ENCODE measurements at regions not wholly inside any gene's neighbourhood (a gene's known extent, or its start where the extent isn't known, plus 50 kb on each side); places are given as distances from the start of the nearest gene placed in this dataset.

DNA sequence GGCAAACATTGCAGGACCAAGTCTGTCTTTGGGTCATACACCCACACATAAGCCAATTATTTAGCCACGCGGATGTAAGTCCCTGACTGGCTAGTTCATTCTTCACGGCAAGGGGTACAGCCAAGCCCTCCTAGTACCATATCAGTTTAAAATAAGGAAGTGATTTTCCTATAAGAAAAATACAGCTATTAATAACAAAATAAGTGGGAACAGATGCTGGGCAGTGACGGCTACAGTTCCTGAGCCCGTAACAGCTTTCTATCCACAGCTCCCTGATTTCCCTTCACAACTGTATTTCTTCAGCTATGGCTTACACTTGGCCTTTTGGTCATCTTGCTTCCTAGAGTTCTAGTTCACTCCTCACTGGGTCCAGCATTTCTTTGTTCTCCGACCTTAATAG, 542.4 kb upstream of the C16orf82 start:
- ChIA-PET CTCF (ENCODE audit: low intra/inter-chr PET ratio) (no interaction called here), POLR2A (no interaction called here)
- Histone ChIP-seq H3K27me3 (ENCODE audit: control insufficient read depth in 2 of 2, insufficient read depth in 2 of 2, low read length in 2 of 2) (no peaks in the 10 kb centered on the region; a peak in 1 of 5 replicates), H4K20me1 (replicated peaks; ENCODE audit: control insufficient read depth, insufficient read depth, low read length) (no peaks in the 10 kb centered on the region), H3K27ac (ENCODE audit: extremely low read depth, low read depth, low read length) (no peak overlapping the region), H3K9ac (ENCODE audit: insufficient read depth in 1 of 2, low read depth in 2 of 2, low read length in 2 of 2) (no peak overlapping the region), H3K9me1 (ENCODE audit: control insufficient read depth, insufficient read depth, low read length) (no peaks in the 10 kb centered on the region), H3K4me3 (no peak overlapping the region), H3K36me3 (ENCODE audit: control insufficient read depth, insufficient read depth, low read length) (no peaks in the 10 kb centered on the region), H3K4me2 (ENCODE audit: insufficient read depth, low read length) (no peak overlapping the region), H3K4me1 (replicated peaks in 1 of 2; ENCODE audit: control insufficient read depth in 2 of 2, insufficient read depth in 2 of 2, low read length in 2 of 2) (no peaks in the 10 kb centered on the region), H2AFZ (ENCODE audit: low read depth, low read length) (no peak overlapping the region), H3K9me3 (replicated peaks; ENCODE audit: control insufficient read depth, insufficient read depth, low read depth, low read length) (no peaks in the 10 kb centered on the region), H3K79me2 (ENCODE audit: control insufficient read depth, insufficient read depth, low read length) (no peaks in the 10 kb centered on the region)
- FAIRE-seq (no peak), DNase-seq (ENCODE audit: extremely low read depth in 1 of 4, low spot score in 3 of 4) (no peak), ATAC-seq (no peak)
- TF ChIP-seq ZNF76 (CRISPR knock-in tag; IDR thresholded peaks at IDR 0.05; ENCODE audit: borderline replicate concordance) (no peak), POLR2H (tag; IDR thresholded peaks at IDR 0.05; ENCODE audit: low read depth) (no peak), RUNX1 (IDR thresholded peaks at IDR 0.05; ENCODE audit: low read depth) (no peak), SP1 (CRISPR knock-in tag; IDR thresholded peaks at IDR 0.05) (no peak), PCBP2 (IDR thresholded peaks at IDR 0.05; ENCODE audit: low read depth, low read length, poor library complexity, severe bottlenecking) (no peak), FOSL1 (tag; conservative IDR thresholded peaks at IDR 0.05) (no peak), MCM7 (IDR thresholded peaks at IDR 0.05) (no peak), ETV1 (tag; conservative IDR thresholded peaks at IDR 0.05; ENCODE audit: low read depth) (no peak), ELF4 (CRISPR knock-in tag; IDR thresholded peaks at IDR 0.05) (no peak), HNRNPUL1 (IDR thresholded peaks at IDR 0.05; ENCODE audit: low read length) (no peak), ZNF274 (IDR thresholded peaks at IDR 0.05; ENCODE audit: borderline replicate concordance, low read depth, low read length) (no peak), ZFX (CRISPR knock-in tag; IDR thresholded peaks at IDR 0.05) (no peak), ASH1L (IDR thresholded peaks at IDR 0.05; ENCODE audit: borderline replicate concordance, low read depth, partially characterized antibody) (no peak), SMARCE1 (IDR thresholded peaks at IDR 0.05) (no peak), ZNF766 (CRISPR knock-in tag; conservative IDR thresholded peaks at IDR 0.05) (no peak)
- TF ChIP-seq, protein P1, sequence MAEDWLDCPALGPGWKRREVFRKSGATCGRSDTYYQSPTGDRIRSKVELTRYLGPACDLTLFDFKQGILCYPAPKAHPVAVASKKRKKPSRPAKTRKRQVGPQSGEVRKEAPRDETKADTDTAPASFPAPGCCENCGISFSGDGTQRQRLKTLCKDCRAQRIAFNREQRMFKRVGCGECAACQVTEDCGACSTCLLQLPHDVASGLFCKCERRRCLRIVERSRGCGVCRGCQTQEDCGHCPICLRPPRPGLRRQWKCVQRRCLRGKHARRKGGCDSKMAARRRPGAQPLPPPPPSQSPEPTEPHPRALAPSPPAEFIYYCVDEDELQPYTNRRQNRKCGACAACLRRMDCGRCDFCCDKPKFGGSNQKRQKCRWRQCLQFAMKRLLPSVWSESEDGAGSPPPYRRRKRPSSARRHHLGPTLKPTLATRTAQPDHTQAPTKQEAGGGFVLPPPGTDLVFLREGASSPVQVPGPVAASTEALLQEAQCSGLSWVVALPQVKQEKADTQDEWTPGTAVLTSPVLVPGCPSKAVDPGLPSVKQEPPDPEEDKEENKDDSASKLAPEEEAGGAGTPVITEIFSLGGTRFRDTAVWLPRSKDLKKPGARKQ (CRISPR knock-in tag; IDR thresholded peaks at IDR 0.05) = no peak
- WGBS (ENCODE audit: insufficient coverage, low coverage, missing lambda C conversion rate) = 3% methylated on average over 6 of the region's 6 CpGs
- intact Hi-C loops (cut with micrococcal nuclease) = no loop called here
- no TSS peak for BruUV-seq (replicated peaks)
- in situ Hi-C loops (cut with MboI) = no loop called here
